ENCODE measurements at regions not wholly inside any gene's neighbourhood (a gene's known extent, or its start where the extent isn't known, plus 50 kb on each side); places are given as distances from the start of the nearest gene placed in this dataset.

DNA sequence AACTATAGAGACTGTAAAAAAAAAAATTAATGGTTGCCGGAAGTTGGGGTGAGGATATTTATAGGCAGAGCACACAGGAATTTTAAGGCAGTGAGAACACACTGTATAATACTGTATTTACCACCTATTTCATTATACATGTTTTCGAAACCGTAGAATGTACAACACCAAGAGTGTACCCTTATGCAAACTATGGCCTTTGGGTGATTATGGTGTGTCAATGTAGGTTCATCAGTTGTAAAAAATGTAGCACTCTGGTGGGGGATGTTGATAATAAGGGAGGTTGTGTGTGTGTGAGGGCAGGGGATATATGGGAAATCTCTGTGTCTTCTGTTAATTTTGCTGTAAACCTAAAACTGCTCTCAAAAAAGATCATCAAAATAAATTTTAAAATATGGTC, 791.7 kb upstream of the CDH10 start:
- TF ChIP-seq, protein P1, sequence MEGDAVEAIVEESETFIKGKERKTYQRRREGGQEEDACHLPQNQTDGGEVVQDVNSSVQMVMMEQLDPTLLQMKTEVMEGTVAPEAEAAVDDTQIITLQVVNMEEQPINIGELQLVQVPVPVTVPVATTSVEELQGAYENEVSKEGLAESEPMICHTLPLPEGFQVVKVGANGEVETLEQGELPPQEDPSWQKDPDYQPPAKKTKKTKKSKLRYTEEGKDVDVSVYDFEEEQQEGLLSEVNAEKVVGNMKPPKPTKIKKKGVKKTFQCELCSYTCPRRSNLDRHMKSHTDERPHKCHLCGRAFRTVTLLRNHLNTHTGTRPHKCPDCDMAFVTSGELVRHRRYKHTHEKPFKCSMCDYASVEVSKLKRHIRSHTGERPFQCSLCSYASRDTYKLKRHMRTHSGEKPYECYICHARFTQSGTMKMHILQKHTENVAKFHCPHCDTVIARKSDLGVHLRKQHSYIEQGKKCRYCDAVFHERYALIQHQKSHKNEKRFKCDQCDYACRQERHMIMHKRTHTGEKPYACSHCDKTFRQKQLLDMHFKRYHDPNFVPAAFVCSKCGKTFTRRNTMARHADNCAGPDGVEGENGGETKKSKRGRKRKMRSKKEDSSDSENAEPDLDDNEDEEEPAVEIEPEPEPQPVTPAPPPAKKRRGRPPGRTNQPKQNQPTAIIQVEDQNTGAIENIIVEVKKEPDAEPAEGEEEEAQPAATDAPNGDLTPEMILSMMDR (IDR thresholded peaks at IDR 0.05) = no peak
- H3K4me1 Mint-ChIP-seq (ENCODE audit: low read depth) = no peaks in the 10 kb centered on the region
- H3K27me3 Mint-ChIP-seq (ENCODE audit: low read depth) = no peaks in the 10 kb centered on the region
- no peak for DNase-seq (ENCODE audit: low spot score)
- H3K4me3 Mint-ChIP-seq (ENCODE audit: unreplicated experiment) = no peak overlapping the region
- no peaks in the 10 kb centered on the region for H3K9me3 Mint-ChIP-seq (ENCODE audit: low read depth)
- no peak overlapping the region for H3K27ac Mint-ChIP-seq (ENCODE audit: unreplicated experiment)
- H3K36me3 Mint-ChIP-seq (ENCODE audit: low read depth) = no peaks in the 10 kb centered on the region

DNA sequence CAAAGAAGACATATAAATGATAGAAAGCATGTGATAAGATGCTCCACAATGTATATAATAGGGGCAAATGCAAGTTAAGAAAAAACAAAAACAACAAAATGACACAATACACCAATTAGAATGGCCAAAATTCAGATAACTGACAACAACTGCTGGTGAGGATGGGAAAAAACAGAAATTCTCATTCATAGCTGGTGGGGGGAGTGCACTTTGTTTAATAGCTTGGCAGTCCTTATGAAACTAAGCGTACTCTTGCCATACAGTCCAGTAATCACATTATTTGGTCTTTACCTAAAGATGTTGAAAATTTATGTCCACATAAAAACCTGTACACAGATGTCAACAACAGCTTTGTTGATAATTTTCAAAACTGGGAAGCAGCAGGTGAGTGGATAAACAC, 791.1 kb upstream of the CDH10 start:
- H3K36me3 Mint-ChIP-seq (ENCODE audit: low read depth) = no peaks in the 10 kb centered on the region
- no peaks in the 10 kb centered on the region for H3K27me3 Mint-ChIP-seq (ENCODE audit: low read depth)
- no peaks in the 10 kb centered on the region for H3K4me1 Mint-ChIP-seq (ENCODE audit: low read depth)
- H3K9me3 Mint-ChIP-seq (ENCODE audit: low read depth) = no peaks in the 10 kb centered on the region
- TF ChIP-seq, protein P1 (IDR thresholded peaks at IDR 0.05) = no peak
- H3K4me3 Mint-ChIP-seq (ENCODE audit: unreplicated experiment) = no peak overlapping the region
- no peak overlapping the region for H3K27ac Mint-ChIP-seq (ENCODE audit: unreplicated experiment)
- no peak for DNase-seq (ENCODE audit: low spot score)

- Mint-ChIP-seq H3K36me3 (ENCODE audit: low read depth) (no peaks in the 10 kb centered on the region), H3K27me3 (ENCODE audit: low read depth) (no peaks in the 10 kb centered on the region), H3K4me1 (ENCODE audit: low read depth) (no peaks in the 10 kb centered on the region), H3K27ac (ENCODE audit: unreplicated experiment) (no peak overlapping the region), H3K9me3 (ENCODE audit: low read depth) (no peaks in the 10 kb centered on the region), H3K4me3 (ENCODE audit: unreplicated experiment) (no peak overlapping the region)
- DNase-seq (ENCODE audit: low spot score) = no peak
- TF ChIP-seq, protein P1 (IDR thresholded peaks at IDR 0.05) = no peak
Measured at GRCh38 chr5:25427240-25427639, 782.5 kb upstream of the CDH10 start.

GRCh38 chr5:25423271-25423670, 778.5 kb upstream of the CDH10 start:
- Mint-ChIP-seq H3K36me3 (ENCODE audit: low read depth) (no peaks in the 10 kb centered on the region), H3K27me3 (ENCODE audit: low read depth) (no peaks in the 10 kb centered on the region), H3K27ac (ENCODE audit: unreplicated experiment) (no peak overlapping the region), H3K9me3 (ENCODE audit: low read depth) (no peaks in the 10 kb centered on the region), H3K4me3 (ENCODE audit: unreplicated experiment) (no peak overlapping the region), H3K4me1 (ENCODE audit: low read depth) (no peaks in the 10 kb centered on the region)
- no peak for DNase-seq (ENCODE audit: low spot score)
- TF ChIP-seq, protein P1 (IDR thresholded peaks at IDR 0.05) = no peak

GRCh38 chr5:25419684-25420083, 774.9 kb upstream of the CDH10 start:
- DNase-seq (ENCODE audit: low spot score) = no peak
- H3K36me3 Mint-ChIP-seq (ENCODE audit: low read depth) = no peaks in the 10 kb centered on the region
- TF ChIP-seq, protein P1 (IDR thresholded peaks at IDR 0.05) = no peak
- no peaks in the 10 kb centered on the region for H3K4me1 Mint-ChIP-seq (ENCODE audit: low read depth)
- H3K4me3 Mint-ChIP-seq (ENCODE audit: unreplicated experiment) = no peak overlapping the region
- no peaks in the 10 kb centered on the region for H3K27me3 Mint-ChIP-seq (ENCODE audit: low read depth)
- no peaks in the 10 kb centered on the region for H3K9me3 Mint-ChIP-seq (ENCODE audit: low read depth)
- H3K27ac Mint-ChIP-seq (ENCODE audit: unreplicated experiment) = no peak overlapping the region
